Adrenal gland (tissue), 9 donors: ENCODE measurements at regions not wholly inside any gene's neighbourhood (a gene's known extent, or its start where the extent isn't known, plus 50 kb on each side); places are given as distances from the start of the nearest gene placed in this dataset.
A peak's percentile ranks its signal among the peaks of the same experiment; 100 is the strongest.

Experiments used
- DNase-seq, 7 donors: peaks; one replicate each; pipeline ENCODE4 v3.0.0-alpha.2; 2019 to 2020
- H3K27ac ChIP-seq, 5 donors: fragments of 200-600 bp; sonication (generic) in 4 of 5; 1 replicate in 3 of 5; 2 replicates in 2 of 5; pipeline versions ENCODE4 v1.5.1 to v1.8.0; 2016 to 2020; ENCODE audit warnings: mild to moderate bottlenecking in 1 of 5
- H3K27me3 ChIP-seq: fragments of 200-600 bp; 2 replicates; pipeline ENCODE4 v1.8.0; 2021
- H3K36me3 ChIP-seq, 2 donors: fragments of 200-600 bp; replicated peaks in 1 of 2; 1 replicate in 1 of 2; 2 replicates in 1 of 2; pipeline versions ENCODE4 v1.5.1 to v1.8.0; 2018 to 2022
- H3K4me1 ChIP-seq, 2 donors: fragments of 200-600 bp; replicated peaks in 1 of 2; 1 replicate in 1 of 2; 2 replicates in 1 of 2; pipeline versions ENCODE4 v1.5.1 to v1.8.0; 2018 to 2021
- H3K4me3 ChIP-seq, 4 donors: fragments of 200-600 bp; sonication (generic) in 3 of 4; one replicate each; pipeline ENCODE4 v1.5.1; 2016 to 2018
- H3K9me3 ChIP-seq, 3 donors: fragments of 200-600 bp; sonication (generic) in 1 of 3; replicated peaks in 1 of 3; 1 replicate in 2 of 3; 2 replicates in 1 of 3; pipeline versions ENCODE4 v1.5.1 to v1.8.0; 2016 to 2021
- CTCF ChIP-seq, 6 experiments: fragments of 450-650 bp in 4 of 6; fragments of 200-600 bp in 2 of 6; sonication (generic) in 1 of 6; IDR thresholded peaks; 1 replicate in 5 of 6; 2 replicates in 1 of 6; pipeline versions ENCODE4 v1.5.1 to v1.8.0; 2016 to 2021; ENCODE audit warnings: antibody characterized with exemption in 6 of 6, mild to moderate bottlenecking in 2 of 6, moderate library complexity in 1 of 6
- POLR2A ChIP-seq, 2 donors: fragments of 450-650 bp; IDR thresholded peaks; one replicate each; pipeline ENCODE4 v1.6.1; 2017; ENCODE audit warnings: antibody characterized with exemption in 2 of 2, mild to moderate bottlenecking in 2 of 2, moderate library complexity in 1 of 2
- WGBS, 4 donors: extraction: QIAGEN DNeasy Blood & Tissue Kit in 2 of 4; methylation state at CpG; one replicate each; pipeline versions ENCODE4 v1.1.5 to v1.1.7; 2013 to 2017; 5-methylcytosine and 5-hydroxymethylcytosine counted together
- intact Hi-C, 2 donors: fragments of 100-400 bp; cut with DNase I; formaldehyde crosslinking; loops; one replicate each; pipeline versions ENCODE4 v1.14.1 to v1.15.0; 2022 to 2023
- donor health status: healthy with polysubstance abuse.
- donor health status: Bipolar disorder and iron deficiency.
- donor health status: DM: yes; HTN: yes; CAD: no.
- donor health status: DM: no; HTN: no; CAD: no.
- donor health status: DM: no; HTN: no; CAD: no.

- DNase-seq = peak in 1 of 7 donors; percentile 54
- intact Hi-C loops = no loop called here
- no peaks in the 10 kb centered on the region for H3K9me3 ChIP-seq
- peak overlapping the region in 1 of 5 donors; percentile 29 for H3K27ac ChIP-seq
- H3K4me3 ChIP-seq = no peak overlapping the region
- no peaks in the 10 kb centered on the region for H3K36me3 ChIP-seq
- H3K27me3 ChIP-seq = no peaks in the 10 kb centered on the region
- WGBS, 4 donors = 73 to 82% (median 78%) methylated on average over 3 of the region's 3 CpGs
- TF ChIP-seq CTCF (IDR thresholded peaks at IDR 0.05) (no peak), POLR2A (IDR thresholded peaks at IDR 0.05) (no peak)
- no peaks in the 10 kb centered on the region for H3K4me1 ChIP-seq
These were observed 335.3 kb downstream of the TNS1 start for GRCh38 chr2:217667512-217667911.

- Histone ChIP-seq H3K9me3 (no peaks in the 10 kb centered on the region), H3K27ac (peak overlapping the region in 1 of 5 donors; percentile 29), H3K4me3 (no peak overlapping the region), H3K36me3 (no peaks in the 10 kb centered on the region), H3K27me3 (no peaks in the 10 kb centered on the region), H3K4me1 (peaks cover 0 to under 1% of the 10 kb centered on the region in 2 donors)
- intact Hi-C loops = no loop called here
- TF ChIP-seq CTCF (IDR thresholded peaks at IDR 0.05) (no peak), POLR2A (IDR thresholded peaks at IDR 0.05) (no peak)
- 80 to 91% (median 87%) methylated on average over 2 of the region's 2 CpGs for WGBS, 4 donors
- DNase-seq = no peak
These were observed 335.8 kb downstream of the TNS1 start for GRCh38 chr2:217667035-217667434.

- H3K9me3 ChIP-seq = no peaks in the 10 kb centered on the region
- no peak overlapping the region for H3K4me3 ChIP-seq
- H3K36me3 ChIP-seq = no peaks in the 10 kb centered on the region
- TF ChIP-seq POLR2A (IDR thresholded peaks at IDR 0.05) = no peak
- no peak for TF ChIP-seq CTCF (IDR thresholded peaks at IDR 0.05)
- H3K27me3 ChIP-seq = no peaks in the 10 kb centered on the region
- H3K4me1 ChIP-seq = peaks cover 0 to 8% of the 10 kb centered on the region in 2 donors
- DNase-seq = no peak
- 71 to 80% (median 77%) methylated on average over 2 of the region's 2 CpGs for WGBS, 4 donors
- intact Hi-C loops = no loop called here
- no peak overlapping the region for H3K27ac ChIP-seq
These were observed 336.5 kb downstream of the TNS1 start for GRCh38 chr2:217666338-217666737.

GRCh38 chr2:217664761-217665160 is 338.0 kb downstream of the TNS1 start:
- intact Hi-C loops = no loop called here
- WGBS, 4 donors = 68 to 86% (median 80%) methylated on average over 2 of the region's 2 CpGs
- H3K9me3 ChIP-seq = no peaks in the 10 kb centered on the region
- no peaks in the 10 kb centered on the region for H3K27me3 ChIP-seq
- H3K27ac ChIP-seq = no peak overlapping the region
- H3K36me3 ChIP-seq = no peaks in the 10 kb centered on the region
- no peak for TF ChIP-seq POLR2A (IDR thresholded peaks at IDR 0.05)
- H3K4me3 ChIP-seq = no peak overlapping the region
- DNase-seq = no peak
- H3K4me1 ChIP-seq = peaks cover 0 to 12% of the 10 kb centered on the region in 2 donors

GRCh38 chr2:217662984-217663602 is 339.7 kb downstream of the TNS1 start:
- WGBS, 4 donors = 94 to 97% (median 96%) methylated on average over 3 of the region's 3 CpGs
- Histone ChIP-seq H3K4me3 (no peak overlapping the region), H3K27me3 (no peaks in the 10 kb centered on the region), H3K9me3 (no peaks in the 10 kb centered on the region), H3K4me1 (peaks cover 0 to 12% of the 10 kb centered on the region in 2 donors), H3K27ac (no peak overlapping the region), H3K36me3 (no peaks in the 10 kb centered on the region)
- no peak for DNase-seq
- intact Hi-C loops = no loop called here
- TF ChIP-seq POLR2A (IDR thresholded peaks at IDR 0.05) (no peak), CTCF (IDR thresholded peaks at IDR 0.05) (no peak)
